Vagina (tissue), 2 donors: ENCODE measurements at regions not wholly inside any gene's neighbourhood (a gene's known extent, or its start where the extent isn't known, plus 50 kb on each side); places are given as distances from the start of the nearest gene placed in this dataset.

ENCODE experiments used
- DNase-seq, 2 donors: peaks; one replicate each; pipeline ENCODE4 v3.0.0-alpha.2; 2017; ENCODE audit errors: extremely low spot score in 2 of 2
- H3K27ac ChIP-seq: fragments of 200-600 bp; sonication (generic); one replicate; pipeline ENCODE4 v1.5.1; 2019
- H3K27me3 ChIP-seq: fragments of 200-600 bp; sonication (generic); one replicate; pipeline ENCODE4 v1.5.1; 2019
- H3K36me3 ChIP-seq, 2 donors: fragments of 200-600 bp; sonication (generic); one replicate each; pipeline ENCODE4 v1.5.1; 2017 to 2019
- H3K4me1 ChIP-seq: fragments of 200-600 bp; sonication (generic); one replicate; pipeline ENCODE4 v1.5.1; 2019
- H3K4me3 ChIP-seq, 2 donors: fragments of 200-600 bp; sonication (generic); 1 replicate in 1 of 2; 2 replicates in 1 of 2; pipeline ENCODE4 v1.5.1; 2016 to 2019
- H3K9me3 ChIP-seq: fragments of 200-600 bp; sonication (generic); one replicate; pipeline ENCODE4 v1.5.1; 2019
- POLR2A ChIP-seq, 2 donors: fragments of 450-650 bp; IDR thresholded peaks; one replicate each; pipeline ENCODE4 v1.6.1; 2017; ENCODE audit warnings: antibody characterized with exemption in 2 of 2, mild to moderate bottlenecking in 2 of 2, moderate library complexity in 2 of 2
- POLR2AphosphoS5 ChIP-seq, 2 donors: sonication (generic); formaldehyde crosslinking; IDR thresholded peaks; one replicate each; pipeline ENCODE4 v1.9.0; 2017; ENCODE audit warnings: antibody characterized with exemption in 2 of 2, mild to moderate bottlenecking in 2 of 2, low read depth in 1 of 2; ENCODE audit not compliant: insufficient read depth in 1 of 2
- intact Hi-C: fragments of 100-400 bp; cut with DNase I; formaldehyde crosslinking; loops from one replicate; pipeline ENCODE4 v1.15.1; 2023
- TF ChIP-seq, protein P1 (sequence below), 3 experiments: fragments of 450-650 bp in 2 of 3; fragments of 200-600 bp in 1 of 3; sonication (generic) in 1 of 3; IDR thresholded peaks; one replicate each; pipeline ENCODE4 v1.5.1; 2017 to 2019; ENCODE audit warnings: antibody characterized with exemption in 3 of 3, mild to moderate bottlenecking in 2 of 3, moderate library complexity in 2 of 3

DNA sequence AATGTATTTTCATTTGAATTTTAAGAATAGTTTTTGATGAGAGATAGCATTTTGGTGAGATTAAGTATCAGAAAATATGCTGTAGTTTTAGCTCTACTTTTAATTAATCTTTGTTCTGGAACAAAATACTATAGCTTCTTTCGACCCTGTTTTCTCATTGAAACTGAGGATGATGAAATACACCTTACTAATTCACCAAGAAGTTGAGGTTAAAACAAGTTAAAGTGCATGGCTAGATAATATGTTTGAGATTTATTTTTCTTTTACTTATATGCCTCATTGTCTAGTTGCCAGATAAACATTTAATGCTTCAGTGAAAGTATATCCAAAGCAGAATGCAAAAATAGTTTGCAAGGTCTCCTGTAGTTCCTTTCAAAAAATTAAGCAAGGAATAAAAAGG lies 140.1 kb upstream of the KCNN2 start:
- Histone ChIP-seq H3K4me1 (no peaks in the 10 kb centered on the region), H3K36me3 (no peaks in the 10 kb centered on the region), H3K27me3 (no peaks in the 10 kb centered on the region), H3K9me3 (peaks cover 5% of the 10 kb centered on the region), H3K27ac (no peak overlapping the region), H3K4me3 (no peak overlapping the region)
- TF ChIP-seq POLR2A (IDR thresholded peaks at IDR 0.05) (no peak), POLR2AphosphoS5 (IDR thresholded peaks at IDR 0.05; ENCODE audit: insufficient read depth in 1 of 2, low read depth in 1 of 2) (no peak)
- TF ChIP-seq, protein P1, sequence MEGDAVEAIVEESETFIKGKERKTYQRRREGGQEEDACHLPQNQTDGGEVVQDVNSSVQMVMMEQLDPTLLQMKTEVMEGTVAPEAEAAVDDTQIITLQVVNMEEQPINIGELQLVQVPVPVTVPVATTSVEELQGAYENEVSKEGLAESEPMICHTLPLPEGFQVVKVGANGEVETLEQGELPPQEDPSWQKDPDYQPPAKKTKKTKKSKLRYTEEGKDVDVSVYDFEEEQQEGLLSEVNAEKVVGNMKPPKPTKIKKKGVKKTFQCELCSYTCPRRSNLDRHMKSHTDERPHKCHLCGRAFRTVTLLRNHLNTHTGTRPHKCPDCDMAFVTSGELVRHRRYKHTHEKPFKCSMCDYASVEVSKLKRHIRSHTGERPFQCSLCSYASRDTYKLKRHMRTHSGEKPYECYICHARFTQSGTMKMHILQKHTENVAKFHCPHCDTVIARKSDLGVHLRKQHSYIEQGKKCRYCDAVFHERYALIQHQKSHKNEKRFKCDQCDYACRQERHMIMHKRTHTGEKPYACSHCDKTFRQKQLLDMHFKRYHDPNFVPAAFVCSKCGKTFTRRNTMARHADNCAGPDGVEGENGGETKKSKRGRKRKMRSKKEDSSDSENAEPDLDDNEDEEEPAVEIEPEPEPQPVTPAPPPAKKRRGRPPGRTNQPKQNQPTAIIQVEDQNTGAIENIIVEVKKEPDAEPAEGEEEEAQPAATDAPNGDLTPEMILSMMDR (IDR thresholded peaks at IDR 0.05) = no peak
- intact Hi-C loops = no loop called here
- no peak for DNase-seq

DNA sequence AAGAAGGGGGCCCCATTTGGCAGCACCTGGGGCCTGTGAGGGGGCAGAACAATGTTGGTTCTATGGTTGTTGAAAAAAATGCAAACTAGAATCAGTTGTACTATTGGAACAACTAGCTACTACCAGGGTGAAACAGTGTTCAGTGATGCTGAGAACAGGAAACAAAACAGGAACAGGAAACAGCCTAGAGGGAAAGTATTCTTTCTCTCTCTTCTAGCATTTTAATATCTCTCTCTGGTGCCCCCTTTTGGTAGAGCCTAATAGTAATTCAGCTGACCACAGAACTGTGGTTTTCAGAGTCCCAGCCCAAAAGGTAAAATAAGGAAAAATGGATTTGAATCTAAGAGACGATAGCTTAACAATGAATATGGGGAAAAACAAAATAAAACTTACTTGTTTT lies 138.0 kb upstream of the KCNN2 start:
- no peak overlapping the region for H3K27ac ChIP-seq
- no peak for DNase-seq
- no peaks in the 10 kb centered on the region for H3K36me3 ChIP-seq
- peaks cover 5% of the 10 kb centered on the region for H3K9me3 ChIP-seq
- H3K27me3 ChIP-seq = no peaks in the 10 kb centered on the region
- no peak overlapping the region for H3K4me3 ChIP-seq
- no peak for TF ChIP-seq POLR2A (IDR thresholded peaks at IDR 0.05)
- no peak for TF ChIP-seq POLR2AphosphoS5 (IDR thresholded peaks at IDR 0.05; ENCODE audit: insufficient read depth in 1 of 2, low read depth in 1 of 2)
- TF ChIP-seq, protein P1 (IDR thresholded peaks at IDR 0.05) = no peak
- intact Hi-C loops = no loop called here
- no peaks in the 10 kb centered on the region for H3K4me1 ChIP-seq

DNA sequence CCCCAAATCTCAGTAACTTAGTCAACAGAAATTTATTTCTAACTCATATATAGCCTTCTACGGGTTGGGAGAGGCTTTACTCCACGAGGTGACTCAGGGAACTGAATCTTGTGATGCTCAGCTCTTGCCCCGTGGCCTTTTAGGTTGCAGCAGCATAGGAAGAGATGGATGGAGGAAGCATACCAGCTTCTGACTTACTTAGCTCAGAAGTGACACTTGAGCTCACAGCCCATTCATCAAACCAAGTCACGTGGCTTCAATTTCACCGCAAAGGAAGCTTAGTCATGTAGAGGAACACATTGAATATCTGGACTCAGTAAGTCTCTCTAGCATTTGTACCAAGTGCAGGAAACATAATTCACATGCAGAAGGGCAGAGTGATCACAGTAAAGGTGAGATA lies 124.1 kb upstream of the KCNN2 start:
- H3K27ac ChIP-seq = no peak overlapping the region
- intact Hi-C loops = no loop called here
- H3K36me3 ChIP-seq = no peaks in the 10 kb centered on the region
- H3K9me3 ChIP-seq = no peaks in the 10 kb centered on the region
- no peak for DNase-seq
- H3K4me3 ChIP-seq = no peak overlapping the region
- no peaks in the 10 kb centered on the region for H3K27me3 ChIP-seq
- TF ChIP-seq POLR2AphosphoS5 (IDR thresholded peaks at IDR 0.05; ENCODE audit: insufficient read depth in 1 of 2, low read depth in 1 of 2) (no peak), POLR2A (IDR thresholded peaks at IDR 0.05) (no peak)
- TF ChIP-seq, protein P1 (IDR thresholded peaks at IDR 0.05) = no peak
- H3K4me1 ChIP-seq = no peaks in the 10 kb centered on the region

DNA sequence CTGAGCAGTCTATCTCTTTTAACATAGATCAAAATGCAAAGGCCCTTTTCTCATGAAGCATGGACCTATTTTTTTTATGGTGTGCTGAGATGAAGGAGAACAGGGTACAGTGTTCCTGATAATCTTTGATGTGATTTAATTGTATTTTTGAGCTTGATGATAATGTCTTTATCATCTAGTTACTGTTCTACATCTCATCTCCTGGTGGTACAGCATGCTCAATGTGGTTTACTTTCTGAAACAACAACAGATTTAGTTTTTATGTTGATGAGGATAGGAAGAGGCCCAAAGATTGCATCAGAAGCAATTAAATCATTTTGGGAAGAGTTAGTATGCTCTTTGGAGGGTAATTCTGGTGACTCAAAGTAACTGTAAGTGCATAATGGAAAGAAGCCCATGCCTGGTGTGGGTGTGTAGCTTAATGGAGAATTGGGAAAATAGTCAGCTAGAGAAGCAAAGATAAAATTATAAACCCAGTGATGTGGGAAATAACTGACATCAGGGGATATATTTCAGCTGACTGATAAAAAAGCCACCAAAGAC lies 123.0 kb upstream of the KCNN2 start:
- no peak for TF ChIP-seq POLR2AphosphoS5 (IDR thresholded peaks at IDR 0.05; ENCODE audit: insufficient read depth in 1 of 2, low read depth in 1 of 2)
- no peak for TF ChIP-seq POLR2A (IDR thresholded peaks at IDR 0.05)
- TF ChIP-seq, protein P1 (IDR thresholded peaks at IDR 0.05) = no peak

DNA sequence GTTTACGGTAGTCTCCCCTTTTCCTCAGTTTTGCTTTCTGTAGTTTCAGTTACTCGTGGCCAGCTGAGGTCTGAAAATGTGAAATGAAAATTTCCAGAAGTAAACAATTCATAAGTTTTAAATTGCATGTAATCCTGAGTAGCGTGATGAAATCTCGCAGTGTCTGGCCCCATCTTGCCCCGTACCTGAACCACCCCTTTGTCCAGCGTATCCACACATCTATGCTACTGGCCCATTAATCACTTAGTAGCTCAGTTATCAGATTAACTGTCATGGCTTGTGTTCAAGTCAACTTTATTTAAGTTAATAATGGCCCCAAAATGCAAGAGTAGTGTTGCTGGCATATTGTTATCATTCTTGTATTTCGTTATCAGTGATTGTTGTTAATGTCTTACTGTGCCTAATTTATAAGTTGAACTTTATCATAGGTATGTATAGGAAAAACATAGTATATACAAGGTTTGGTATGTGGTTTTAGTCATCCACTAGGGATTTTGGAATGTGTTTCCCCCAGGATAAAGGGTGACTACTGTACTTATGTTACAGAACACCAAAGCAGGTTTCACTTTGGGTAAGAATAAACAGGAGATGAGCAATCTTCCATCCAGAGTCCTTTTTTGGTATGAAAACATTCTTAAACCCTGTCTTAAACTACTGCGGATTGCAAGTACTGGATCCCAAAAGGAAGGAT lies 118.4 kb upstream of the KCNN2 start:
- Histone ChIP-seq H3K4me1 (no peaks in the 10 kb centered on the region), H3K27ac (no peak overlapping the region), H3K9me3 (no peaks in the 10 kb centered on the region), H3K27me3 (no peaks in the 10 kb centered on the region), H3K4me3 (no peak overlapping the region), H3K36me3 (no peaks in the 10 kb centered on the region)
- intact Hi-C loops = no loop called here
- TF ChIP-seq POLR2A (IDR thresholded peaks at IDR 0.05) (no peak), POLR2AphosphoS5 (IDR thresholded peaks at IDR 0.05; ENCODE audit: insufficient read depth in 1 of 2, low read depth in 1 of 2) (no peak)
- TF ChIP-seq, protein P1 (IDR thresholded peaks at IDR 0.05) = no peak
- no peak for DNase-seq

More for the DNA sequence above, 123.0 kb upstream of the KCNN2 start:
- H3K27ac ChIP-seq = no peak overlapping the region
- H3K27me3 ChIP-seq = no peaks in the 10 kb centered on the region
- DNase-seq = no peak
- H3K4me3 ChIP-seq = no peak overlapping the region
- H3K9me3 ChIP-seq = no peaks in the 10 kb centered on the region
- H3K36me3 ChIP-seq = no peaks in the 10 kb centered on the region
- no peaks in the 10 kb centered on the region for H3K4me1 ChIP-seq
- intact Hi-C loops = no loop called here
